Right atrium auricular region (tissue), 2 donors: ENCODE measurements at regions not wholly inside any gene's neighbourhood (a gene's known extent, or its start where the extent isn't known, plus 50 kb on each side); places are given as distances from the start of the nearest gene placed in this dataset.

Source experiments
- DNase-seq: peaks from one replicate; pipeline ENCODE4 v3.0.0-alpha.2; 2019; ENCODE audit warnings: low spot score
- H3K27ac ChIP-seq, 2 donors: fragments of 200-600 bp; sonication (generic); 1 replicate in 1 of 2; 2 replicates in 1 of 2; pipeline ENCODE4 v1.5.1; 2016 to 2019
- H3K27me3 ChIP-seq, 2 donors: fragments of 200-600 bp; sonication (generic); one replicate each; pipeline versions ENCODE4 v1.5.1 to v1.6.0; 2017 to 2019
- H3K36me3 ChIP-seq: fragments of 200-600 bp; sonication (generic); one replicate; pipeline ENCODE4 v1.5.1; 2016
- H3K4me1 ChIP-seq, 2 donors: fragments of 200-600 bp; sonication (generic); one replicate each; pipeline versions ENCODE4 v1.5.1 to v1.6.0; 2017 to 2019
- H3K4me3 ChIP-seq, 2 donors: fragments of 200-600 bp; sonication (generic); 1 replicate in 1 of 2; 2 replicates in 1 of 2; pipeline ENCODE4 v1.5.1; 2017 to 2019; ENCODE audit warnings: mild to moderate bottlenecking in 1 of 2, moderate library complexity in 1 of 2
- H3K9me3 ChIP-seq, 2 donors: fragments of 200-600 bp; sonication (generic); one replicate each; pipeline ENCODE4 v1.5.1; 2019
- CTCF ChIP-seq, 2 donors: fragments of 200-600 bp; sonication (generic); IDR thresholded peaks; one replicate each; pipeline ENCODE4 v1.5.1; 2019; ENCODE audit warnings: antibody characterized with exemption in 2 of 2

DNA sequence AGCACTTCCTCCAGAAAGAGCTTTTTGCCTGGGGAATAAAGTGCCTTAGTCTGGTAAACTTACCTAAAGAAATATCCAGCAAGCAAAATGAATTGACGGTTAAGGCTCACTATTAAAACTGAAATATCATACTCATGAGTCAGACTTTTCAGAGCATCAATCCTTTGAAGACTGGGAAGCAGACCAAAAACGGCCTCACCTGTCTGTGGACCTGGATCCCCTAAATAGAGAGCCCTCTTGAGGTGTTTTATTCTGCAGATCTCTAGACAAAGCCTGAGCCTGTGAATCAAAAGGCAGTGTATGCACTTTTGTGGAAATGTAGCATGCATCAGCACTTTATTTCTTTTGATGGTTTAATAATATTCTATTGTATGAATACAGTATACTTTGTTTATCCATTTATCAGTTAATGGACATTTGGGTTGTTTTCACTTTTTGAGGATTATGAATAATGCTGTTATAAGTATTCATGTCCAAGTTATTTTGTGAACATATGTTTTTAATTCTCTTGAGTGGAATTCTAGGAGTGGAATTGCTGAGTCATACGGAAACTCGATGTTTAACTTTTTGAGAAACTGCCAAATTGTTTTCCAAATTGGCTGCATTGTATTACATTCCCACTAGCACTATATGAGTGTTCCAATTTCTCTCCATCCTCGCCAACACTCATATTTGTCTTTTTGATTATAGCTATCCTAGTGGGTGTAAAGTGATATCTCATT, 449.0 kb upstream of the IGFBP3 start:
- H3K27me3 ChIP-seq: no peaks in the 10 kb centered on the region
- H3K9me3 ChIP-seq: no peaks in the 10 kb centered on the region
- H3K4me1 ChIP-seq: no peaks in the 10 kb centered on the region
- no peaks in the 10 kb centered on the region for H3K36me3 ChIP-seq
- TF ChIP-seq CTCF (IDR thresholded peaks at IDR 0.05): no peak
- H3K27ac ChIP-seq: no peak overlapping the region
- H3K4me3 ChIP-seq: no peak overlapping the region
- DNase-seq: no peak

DNA sequence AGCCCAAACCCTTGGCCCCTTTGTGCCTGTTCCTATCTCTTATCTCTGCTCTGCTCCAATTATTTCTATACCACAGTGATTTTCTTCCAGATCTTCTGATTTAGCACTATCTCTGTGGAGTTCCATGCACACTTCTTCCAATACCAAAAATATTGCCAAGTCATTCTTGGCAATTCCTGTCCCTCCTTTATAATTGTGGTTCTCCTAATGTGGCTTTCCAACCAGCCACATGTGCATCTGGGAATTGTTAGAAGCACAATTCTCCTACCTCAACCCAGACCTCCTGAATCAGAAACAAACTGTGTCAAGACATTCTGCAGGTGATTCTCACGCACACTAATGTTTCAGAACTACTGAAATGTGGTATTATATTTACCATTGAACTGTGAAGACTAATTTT, 447.8 kb upstream of the IGFBP3 start:
- H3K4me1 ChIP-seq: no peaks in the 10 kb centered on the region
- no peak for TF ChIP-seq CTCF (IDR thresholded peaks at IDR 0.05)
- no peaks in the 10 kb centered on the region for H3K36me3 ChIP-seq
- H3K4me3 ChIP-seq: no peak overlapping the region
- no peaks in the 10 kb centered on the region for H3K27me3 ChIP-seq
- DNase-seq: no peak
- H3K9me3 ChIP-seq: no peaks in the 10 kb centered on the region
- no peak overlapping the region for H3K27ac ChIP-seq

DNA sequence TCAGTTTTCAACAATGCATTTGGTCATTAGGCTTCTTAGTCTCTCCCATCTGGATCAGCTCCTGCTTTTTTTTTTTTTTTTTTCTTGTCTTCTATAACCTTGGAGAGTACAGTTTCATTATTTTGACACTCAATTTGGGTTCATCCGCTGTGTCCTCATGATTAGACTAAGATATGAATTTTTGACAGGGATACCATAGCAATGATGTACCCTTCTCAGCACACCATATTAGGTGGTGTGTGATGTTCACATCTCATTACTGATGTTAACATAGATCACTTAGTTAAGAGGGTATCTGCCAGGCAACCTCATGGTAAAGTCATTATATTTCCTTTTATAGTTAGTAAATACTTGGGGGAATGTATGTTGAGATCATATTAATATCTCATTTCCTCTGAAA, 445.5 kb upstream of the IGFBP3 start:
- Histone ChIP-seq H3K27ac (no peak overlapping the region), H3K4me1 (no peaks in the 10 kb centered on the region), H3K27me3 (no peaks in the 10 kb centered on the region), H3K4me3 (no peak overlapping the region), H3K36me3 (no peaks in the 10 kb centered on the region), H3K9me3 (no peaks in the 10 kb centered on the region)
- TF ChIP-seq CTCF (IDR thresholded peaks at IDR 0.05): no peak
- DNase-seq: no peak

DNA sequence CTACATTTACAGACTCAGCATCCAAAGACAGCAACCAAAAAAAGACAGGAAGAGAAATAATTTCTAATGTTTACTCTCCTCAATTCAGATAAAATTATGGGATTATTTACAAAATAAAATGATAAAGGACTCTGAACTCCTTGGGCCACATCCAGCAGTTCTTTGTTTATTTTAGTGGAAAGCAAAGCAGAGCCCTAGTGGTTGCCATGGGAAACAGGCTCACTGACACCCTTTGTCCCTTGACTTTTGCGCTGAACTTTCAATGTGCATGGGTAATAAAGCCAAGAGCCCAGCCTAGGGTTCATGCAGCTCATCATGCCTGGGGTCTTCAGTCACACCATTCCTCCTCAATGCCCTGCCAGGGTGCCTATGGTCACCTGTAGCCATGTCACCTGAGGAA, 442.6 kb upstream of the IGFBP3 start:
- TF ChIP-seq CTCF (IDR thresholded peaks at IDR 0.05): no peak

GRCh38 chr7:46360811-46361210, 439.7 kb upstream of the IGFBP3 start:
- Histone ChIP-seq H3K4me3 (no peak overlapping the region), H3K4me1 (no peaks in the 10 kb centered on the region), H3K27me3 (no peaks in the 10 kb centered on the region), H3K27ac (no peak overlapping the region), H3K36me3 (no peaks in the 10 kb centered on the region), H3K9me3 (peaks cover 0 to 5% of the 10 kb centered on the region in 2 donors)
- no peak for DNase-seq
- no peak for TF ChIP-seq CTCF (IDR thresholded peaks at IDR 0.05)

More for the DNA sequence above, 442.6 kb upstream of the IGFBP3 start:
- Histone ChIP-seq H3K9me3 (peaks cover 0 to 5% of the 10 kb centered on the region in 2 donors), H3K4me3 (no peak overlapping the region), H3K36me3 (no peaks in the 10 kb centered on the region), H3K27ac (no peak overlapping the region), H3K4me1 (no peaks in the 10 kb centered on the region), H3K27me3 (no peaks in the 10 kb centered on the region)
- no peak for DNase-seq

- no peak for DNase-seq
- Histone ChIP-seq H3K27ac (no peak overlapping the region), H3K27me3 (no peaks in the 10 kb centered on the region), H3K4me1 (no peaks in the 10 kb centered on the region), H3K4me3 (no peak overlapping the region), H3K9me3 (peaks cover 0 to 5% of the 10 kb centered on the region in 2 donors), H3K36me3 (no peaks in the 10 kb centered on the region)
- no peak for TF ChIP-seq CTCF (IDR thresholded peaks at IDR 0.05)
These were observed 439.2 kb upstream of the IGFBP3 start for GRCh38 chr7:46360296-46360695.
